ENCODE measurements at regions not wholly inside any gene's neighbourhood (a gene's known extent, or its start where the extent isn't known, plus 50 kb on each side); places are given as distances from the start of the nearest gene placed in this dataset.
"Not testable (repeated sequence)": the region's sequence is repeated elsewhere in the genome, so short reads cannot be mapped to it uniquely, and the experiment has no call there.

- no peaks in the 10 kb centered on the region for H3K27me3 Mint-ChIP-seq
- no peaks in the 10 kb centered on the region for H3K36me3 Mint-ChIP-seq (ENCODE audit: low read depth)
- ATAC-seq (replicated peaks): no peak
- no peaks in the 10 kb centered on the region for H3K4me1 Mint-ChIP-seq
- no peak overlapping the region for H3K4me3 Mint-ChIP-seq
- H3K9me3 Mint-ChIP-seq: peaks cover 14% of the 10 kb centered on the region
- H3K27ac Mint-ChIP-seq: no peak overlapping the region
Measured at GRCh38 chr5:125088522-125089105, 342.2 kb upstream of the ZNF608 start.

GRCh38 chr5:125092138-125092537, 345.7 kb upstream of the ZNF608 start:
- not testable (repeated sequence) for H3K4me1 Mint-ChIP-seq; ATAC-seq (replicated peaks); H3K4me3 Mint-ChIP-seq; H3K27me3 Mint-ChIP-seq; H3K27ac Mint-ChIP-seq; H3K36me3 Mint-ChIP-seq (ENCODE audit: low read depth)
- peaks cover 11% of the 10 kb centered on the region for H3K9me3 Mint-ChIP-seq

- no peaks in the 10 kb centered on the region for H3K4me1 Mint-ChIP-seq
- no peak for ATAC-seq (replicated peaks)
- H3K27ac Mint-ChIP-seq: no peak overlapping the region
- no peak overlapping the region for H3K4me3 Mint-ChIP-seq
- no peaks in the 10 kb centered on the region for H3K27me3 Mint-ChIP-seq
- no peaks in the 10 kb centered on the region for H3K36me3 Mint-ChIP-seq (ENCODE audit: low read depth)
- peaks cover 6% of the 10 kb centered on the region for H3K9me3 Mint-ChIP-seq
Measured at GRCh38 chr5:125093776-125094175, 347.3 kb upstream of the ZNF608 start.

- ATAC-seq (replicated peaks): no peak
Measured at GRCh38 chr5:125100342-125100741, 353.9 kb upstream of the ZNF608 start.

GRCh38 chr5:125100951-125101350, 354.5 kb upstream of the ZNF608 start:
- no peak overlapping the region for H3K27ac Mint-ChIP-seq
- ATAC-seq (replicated peaks): no peak
- no peaks in the 10 kb centered on the region for H3K9me3 Mint-ChIP-seq
- H3K36me3 Mint-ChIP-seq (ENCODE audit: low read depth): no peaks in the 10 kb centered on the region
- no peaks in the 10 kb centered on the region for H3K27me3 Mint-ChIP-seq
- H3K4me3 Mint-ChIP-seq: no peak overlapping the region
- no peaks in the 10 kb centered on the region for H3K4me1 Mint-ChIP-seq

More at GRCh38 chr5:125100342-125100741, 353.9 kb upstream of the ZNF608 start:
- H3K9me3 Mint-ChIP-seq: no peaks in the 10 kb centered on the region
- H3K27ac Mint-ChIP-seq: no peak overlapping the region
- H3K4me1 Mint-ChIP-seq: no peaks in the 10 kb centered on the region
- no peaks in the 10 kb centered on the region for H3K36me3 Mint-ChIP-seq (ENCODE audit: low read depth)
- H3K27me3 Mint-ChIP-seq: no peaks in the 10 kb centered on the region
- no peak overlapping the region for H3K4me3 Mint-ChIP-seq

- H3K4me1 Mint-ChIP-seq: no peaks in the 10 kb centered on the region
- H3K4me3 Mint-ChIP-seq: no peak overlapping the region
- H3K27ac Mint-ChIP-seq: no peak overlapping the region
- H3K27me3 Mint-ChIP-seq: no peaks in the 10 kb centered on the region
- no peaks in the 10 kb centered on the region for H3K9me3 Mint-ChIP-seq
- no peak for ATAC-seq (replicated peaks)
- H3K36me3 Mint-ChIP-seq (ENCODE audit: low read depth): no peaks in the 10 kb centered on the region
Measured at GRCh38 chr5:125103459-125103858, 357.0 kb upstream of the ZNF608 start.

GRCh38 chr5:125106271-125106670, 359.8 kb upstream of the ZNF608 start:
- H3K36me3 Mint-ChIP-seq (ENCODE audit: low read depth): no peaks in the 10 kb centered on the region
- H3K9me3 Mint-ChIP-seq: no peaks in the 10 kb centered on the region
- H3K4me3 Mint-ChIP-seq: no peak overlapping the region
- H3K27me3 Mint-ChIP-seq: no peaks in the 10 kb centered on the region
- H3K27ac Mint-ChIP-seq: no peak overlapping the region
- no peak for ATAC-seq (replicated peaks)
- H3K4me1 Mint-ChIP-seq: no peaks in the 10 kb centered on the region

- no peak overlapping the region for H3K4me3 Mint-ChIP-seq
- ATAC-seq (replicated peaks): no peak
- H3K36me3 Mint-ChIP-seq (ENCODE audit: low read depth): no peaks in the 10 kb centered on the region
- no peak overlapping the region for H3K27ac Mint-ChIP-seq
- H3K9me3 Mint-ChIP-seq: peaks cover 5% of the 10 kb centered on the region
- no peaks in the 10 kb centered on the region for H3K4me1 Mint-ChIP-seq
- no peaks in the 10 kb centered on the region for H3K27me3 Mint-ChIP-seq
Measured at GRCh38 chr5:125106881-125107280, 360.4 kb upstream of the ZNF608 start.

- Mint-ChIP-seq H3K27ac (no peak overlapping the region), H3K4me1 (no peaks in the 10 kb centered on the region), H3K36me3 (ENCODE audit: low read depth) (no peaks in the 10 kb centered on the region), H3K4me3 (no peak overlapping the region), H3K27me3 (no peaks in the 10 kb centered on the region), H3K9me3 (peaks cover 5% of the 10 kb centered on the region)
- ATAC-seq (replicated peaks): no peak
Measured at GRCh38 chr5:125109293-125109692, 362.9 kb upstream of the ZNF608 start.

GRCh38 chr5:125109816-125110215, 363.4 kb upstream of the ZNF608 start:
- no peak overlapping the region for H3K27ac Mint-ChIP-seq
- no peaks in the 10 kb centered on the region for H3K4me1 Mint-ChIP-seq
- no peaks in the 10 kb centered on the region for H3K27me3 Mint-ChIP-seq
- H3K36me3 Mint-ChIP-seq (ENCODE audit: low read depth): no peaks in the 10 kb centered on the region
- no peak for ATAC-seq (replicated peaks)
- H3K9me3 Mint-ChIP-seq: peaks cover 5% of the 10 kb centered on the region
- no peak overlapping the region for H3K4me3 Mint-ChIP-seq

GRCh38 chr5:125112196-125112595, 365.8 kb upstream of the ZNF608 start:
- H3K4me3 Mint-ChIP-seq: no peak overlapping the region
- H3K9me3 Mint-ChIP-seq: peaks cover 5% of the 10 kb centered on the region
- H3K27me3 Mint-ChIP-seq: no peaks in the 10 kb centered on the region
- H3K27ac Mint-ChIP-seq: no peak overlapping the region
- H3K36me3 Mint-ChIP-seq (ENCODE audit: low read depth): no peaks in the 10 kb centered on the region
- no peaks in the 10 kb centered on the region for H3K4me1 Mint-ChIP-seq
- no peak for ATAC-seq (replicated peaks)

GRCh38 chr5:125113328-125113727, 366.9 kb upstream of the ZNF608 start:
- no peaks in the 10 kb centered on the region for H3K36me3 Mint-ChIP-seq (ENCODE audit: low read depth)
- H3K27me3 Mint-ChIP-seq: no peaks in the 10 kb centered on the region
- peaks cover 5% of the 10 kb centered on the region for H3K9me3 Mint-ChIP-seq
- H3K4me3 Mint-ChIP-seq: no peak overlapping the region
- no peaks in the 10 kb centered on the region for H3K4me1 Mint-ChIP-seq
- ATAC-seq (replicated peaks): no peak
- H3K27ac Mint-ChIP-seq: no peak overlapping the region

GRCh38 chr5:125115195-125115525, 368.7 kb upstream of the ZNF608 start:
- Mint-ChIP-seq H3K9me3 (peaks cover 10% of the 10 kb centered on the region), H3K27ac (no peak overlapping the region), H3K27me3 (no peaks in the 10 kb centered on the region), H3K4me3 (no peak overlapping the region), H3K4me1 (no peaks in the 10 kb centered on the region), H3K36me3 (ENCODE audit: low read depth) (no peaks in the 10 kb centered on the region)
- no peak for ATAC-seq (replicated peaks)

- H3K27ac Mint-ChIP-seq: no peak overlapping the region
- H3K9me3 Mint-ChIP-seq: peaks cover 7% of the 10 kb centered on the region
- no peaks in the 10 kb centered on the region for H3K27me3 Mint-ChIP-seq
- no peak for ATAC-seq (replicated peaks)
- H3K36me3 Mint-ChIP-seq (ENCODE audit: low read depth): no peaks in the 10 kb centered on the region
- H3K4me1 Mint-ChIP-seq: no peaks in the 10 kb centered on the region
- no peak overlapping the region for H3K4me3 Mint-ChIP-seq
Measured at GRCh38 chr5:125117566-125117965, 371.1 kb upstream of the ZNF608 start.

GRCh38 chr5:125120012-125120411, 373.6 kb upstream of the ZNF608 start:
- Mint-ChIP-seq H3K27me3 (no peaks in the 10 kb centered on the region), H3K4me3 (no peak overlapping the region), H3K36me3 (ENCODE audit: low read depth) (no peaks in the 10 kb centered on the region), H3K4me1 (no peaks in the 10 kb centered on the region), H3K27ac (no peak overlapping the region), H3K9me3 (peaks cover 7% of the 10 kb centered on the region)
- no peak for ATAC-seq (replicated peaks)

Data from activated T-helper 17 cell treated with anti-CD3 and anti-CD28 coated beads, Interleukin-2, amount 50 U/mL, for 72 hours (primary cell).